HG02571 (cell line): ENCODE measurements at regions not wholly inside any gene's neighbourhood (a gene's known extent, or its start where the extent isn't known, plus 50 kb on each side); places are given as distances from the start of the nearest gene placed in this dataset.
"Not testable (repeated sequence)": the region's sequence is repeated elsewhere in the genome, so short reads cannot be mapped to it uniquely, and the experiment has no call there.

ENCODE experiments used
- ATAC-seq: cut with Tn5 transposase; IDR thresholded peaks from one replicate; pipeline ENCODE4 v1.9.1; 2021; ENCODE audit warnings: mild to moderate bottlenecking, moderate library complexity; ENCODE audit not compliant: unreplicated experiment

GRCh38 chr5:97568382-97568781 lies 385.3 kb upstream of the RIOK2 start:
- ATAC-seq = no peak

GRCh38 chr5:97570242-97570641 lies 387.2 kb upstream of the RIOK2 start:
- no peak for ATAC-seq

- ATAC-seq = no peak
These were observed 392.3 kb upstream of the RIOK2 start for GRCh38 chr5:97575322-97575721.

- ATAC-seq = no peak
These were observed 393.9 kb upstream of the RIOK2 start for GRCh38 chr5:97576956-97577355.

- not testable (repeated sequence) for ATAC-seq
These were observed 396.9 kb upstream of the RIOK2 start for GRCh38 chr5:97579977-97580376.

GRCh38 chr5:97580746-97581145 lies 397.7 kb upstream of the RIOK2 start:
- ATAC-seq = no peak

- no peak for ATAC-seq
These were observed 408.7 kb upstream of the RIOK2 start for GRCh38 chr5:97591781-97592180.

- ATAC-seq = no peak
These were observed 417.4 kb upstream of the RIOK2 start for GRCh38 chr5:97600486-97600885.

GRCh38 chr5:97601651-97602050 lies 418.6 kb upstream of the RIOK2 start:
- ATAC-seq = no peak

GRCh38 chr5:97606531-97606930 lies 423.5 kb upstream of the RIOK2 start:
- ATAC-seq = no peak

GRCh38 chr5:97608501-97608900 lies 425.5 kb upstream of the RIOK2 start:
- ATAC-seq = no peak

GRCh38 chr5:97618721-97619120 lies 435.7 kb upstream of the RIOK2 start:
- no peak for ATAC-seq

- no peak for ATAC-seq
These were observed 440.4 kb upstream of the RIOK2 start for GRCh38 chr5:97623441-97623840.

- ATAC-seq = no peak
These were observed 441.8 kb upstream of the RIOK2 start for GRCh38 chr5:97624886-97625285.

GRCh38 chr5:97627272-97627671 lies 444.2 kb upstream of the RIOK2 start:
- no peak for ATAC-seq

- no peak for ATAC-seq
These were observed 445.0 kb upstream of the RIOK2 start for GRCh38 chr5:97628031-97628430.

- no peak for ATAC-seq
These were observed 445.8 kb upstream of the RIOK2 start for GRCh38 chr5:97628807-97629206.

- no peak for ATAC-seq
These were observed 446.2 kb upstream of the RIOK2 start for GRCh38 chr5:97629276-97629675.

- no peak for ATAC-seq
These were observed 452.5 kb upstream of the RIOK2 start for GRCh38 chr5:97635553-97635952.

GRCh38 chr5:97636766-97637165 lies 453.7 kb upstream of the RIOK2 start:
- no peak for ATAC-seq

- ATAC-seq = no peak
These were observed 458.0 kb upstream of the RIOK2 start for GRCh38 chr5:97641081-97641480.

- ATAC-seq = no peak
These were observed 461.2 kb upstream of the RIOK2 start for GRCh38 chr5:97644206-97644605.

- ATAC-seq = no peak
These were observed 461.8 kb upstream of the RIOK2 start for GRCh38 chr5:97644896-97645295.

GRCh38 chr5:97657239-97657638 lies 474.2 kb upstream of the RIOK2 start:
- ATAC-seq = no peak
